HFFc6 (cell line): ENCODE measurements at regions not wholly inside any gene's neighbourhood (a gene's known extent, or its start where the extent isn't known, plus 50 kb on each side); places are given as distances from the start of the nearest gene placed in this dataset.
A peak's percentile ranks its signal among the peaks of the same experiment; 100 is the strongest.

Experiments used
- DNase-seq: peaks from one replicate; pipeline ENCODE4 v3.0.0-alpha.2; 2018
- H3K27ac Mint-ChIP-seq: 2 replicates; pipeline ENCODE4 v1.8.0; 2020; ENCODE audit warnings: mild to moderate bottlenecking, mixed read lengths
- H3K27me3 Mint-ChIP-seq: 2 replicates; pipeline ENCODE4 v1.8.0; 2021; ENCODE audit warnings: mild to moderate bottlenecking, moderate library complexity, mixed read lengths; ENCODE audit not compliant: insufficient read depth
- H3K36me3 Mint-ChIP-seq: 2 replicates; pipeline ENCODE4 v1.8.0; 2021; ENCODE audit warnings: low read depth, mixed read lengths
- H3K4me1 Mint-ChIP-seq: 2 replicates; pipeline ENCODE4 v1.8.0; 2020; ENCODE audit warnings: low read depth, mixed read lengths
- H3K4me3 Mint-ChIP-seq: 2 replicates; pipeline ENCODE4 v1.8.0; 2020; ENCODE audit warnings: mild to moderate bottlenecking, moderate library complexity, mixed read lengths
- H3K9me3 Mint-ChIP-seq: 2 replicates; pipeline ENCODE4 v1.8.0; 2020; ENCODE audit warnings: mild to moderate bottlenecking, mixed read lengths
- CTCF ChIP-seq: fragments of 200-600 bp; sonication (generic); IDR thresholded peaks from 2 replicates; pipeline ENCODE4 v1.5.0; 2021; ENCODE audit warnings: antibody characterized with exemption, mild to moderate bottlenecking

DNA sequence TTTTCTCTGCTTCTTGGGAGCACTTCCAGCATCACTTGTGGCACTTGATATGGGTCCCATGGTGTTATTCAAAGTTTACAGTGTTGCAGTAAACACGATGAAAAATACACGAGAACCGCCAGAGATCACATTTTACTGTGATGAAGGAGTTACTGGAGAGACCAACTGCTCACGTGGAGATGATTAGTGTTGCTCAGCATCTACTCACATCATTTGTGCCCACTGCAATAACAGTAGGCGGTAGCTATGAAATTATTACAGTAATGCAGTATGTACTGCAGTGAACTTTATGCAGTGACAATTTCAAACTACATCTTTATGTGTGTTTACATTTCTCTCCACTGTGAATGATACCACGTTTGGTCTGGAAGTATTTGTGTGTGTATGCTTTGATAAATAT lies 93.5 kb downstream of the SLC4A3 start:
- H3K4me3 Mint-ChIP-seq: no peak overlapping the region
- H3K9me3 Mint-ChIP-seq: no peaks in the 10 kb centered on the region
- H3K4me1 Mint-ChIP-seq: peaks cover 18% of the 10 kb centered on the region
- no peaks in the 10 kb centered on the region for H3K36me3 Mint-ChIP-seq
- no peak overlapping the region for H3K27ac Mint-ChIP-seq
- no peak for TF ChIP-seq CTCF
- H3K27me3 Mint-ChIP-seq: peaks cover 5% of the 10 kb centered on the region
- DNase-seq: no peak

GRCh38 chr2:219722276-219722879 lies 94.9 kb downstream of the SLC4A3 start:
- Mint-ChIP-seq H3K27ac (no peak overlapping the region), H3K36me3 (no peaks in the 10 kb centered on the region)
- no peak for DNase-seq

GRCh38 chr2:219723311-219723710 lies 95.9 kb downstream of the SLC4A3 start:
- Mint-ChIP-seq H3K36me3 (no peaks in the 10 kb centered on the region), H3K9me3 (no peaks in the 10 kb centered on the region), H3K27ac (no peak overlapping the region), H3K27me3 (peaks cover 3% of the 10 kb centered on the region), H3K4me1 (peaks cover 24% of the 10 kb centered on the region), H3K4me3 (no peak overlapping the region)
- no peak for DNase-seq
- no peak for TF ChIP-seq CTCF

More at GRCh38 chr2:219722276-219722879, 94.9 kb downstream of the SLC4A3 start:
- no peak for TF ChIP-seq CTCF
- peaks cover 3% of the 10 kb centered on the region for H3K27me3 Mint-ChIP-seq
- no peak overlapping the region for H3K4me3 Mint-ChIP-seq
- peaks cover 23% of the 10 kb centered on the region for H3K4me1 Mint-ChIP-seq
- no peaks in the 10 kb centered on the region for H3K9me3 Mint-ChIP-seq

DNA sequence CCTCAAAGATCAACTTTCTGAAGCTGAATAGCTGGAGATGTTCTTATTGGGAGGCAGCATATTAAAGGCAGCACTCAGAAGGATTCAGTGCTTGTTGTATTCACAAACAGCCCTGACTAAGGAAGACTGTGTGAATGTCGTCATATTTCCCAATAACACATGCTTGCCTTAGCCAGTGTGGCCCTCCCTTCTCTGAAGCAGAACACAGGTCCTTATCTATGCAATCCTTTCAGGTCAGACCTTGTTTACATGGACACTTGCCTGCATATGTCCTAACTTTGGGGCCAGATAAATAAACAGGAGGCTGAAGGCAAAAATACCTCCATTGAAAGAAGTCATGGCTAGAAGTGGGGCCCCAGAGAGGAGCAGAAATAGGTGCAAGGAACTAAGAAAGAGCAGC lies 97.2 kb downstream of the SLC4A3 start:
- no peaks in the 10 kb centered on the region for H3K36me3 Mint-ChIP-seq
- H3K27me3 Mint-ChIP-seq: peaks cover 3% of the 10 kb centered on the region
- no peak for DNase-seq
- H3K9me3 Mint-ChIP-seq: no peaks in the 10 kb centered on the region
- no peak for TF ChIP-seq CTCF
- H3K4me3 Mint-ChIP-seq: no peak overlapping the region
- H3K4me1 Mint-ChIP-seq: peaks cover 32% of the 10 kb centered on the region
- H3K27ac Mint-ChIP-seq: no peak overlapping the region

DNA sequence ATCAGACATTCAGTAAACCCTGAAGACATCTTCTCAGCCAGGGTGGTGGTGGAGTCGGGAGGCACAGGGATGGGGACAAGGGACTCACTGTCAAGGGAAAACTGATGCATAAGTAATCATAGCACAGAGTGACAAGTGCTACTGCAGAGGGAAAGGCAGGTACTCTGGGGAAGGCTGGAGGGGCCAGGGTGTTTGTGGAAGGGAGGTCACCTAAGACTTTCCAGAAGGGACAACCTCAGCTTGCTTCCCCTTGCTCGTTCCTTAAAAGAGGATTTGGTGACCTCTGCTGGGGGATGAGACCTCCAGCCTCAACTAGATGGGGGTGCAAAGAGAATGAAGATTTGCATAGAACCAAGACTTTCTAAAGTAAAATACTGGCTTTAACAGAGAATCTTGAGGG lies 99.5 kb downstream of the SLC4A3 start:
- Mint-ChIP-seq H3K4me3 (no peak overlapping the region), H3K27me3 (peaks cover 5% of the 10 kb centered on the region), H3K27ac (no peak overlapping the region), H3K4me1 (peaks cover 33% of the 10 kb centered on the region), H3K9me3 (no peaks in the 10 kb centered on the region), H3K36me3 (no peaks in the 10 kb centered on the region)
- peak; percentile 31; the same call in 1 of the 2 replicates for TF ChIP-seq CTCF
- no peak for DNase-seq
